ENCODE measurements at regions not wholly inside any gene's neighbourhood (a gene's known extent, or its start where the extent isn't known, plus 50 kb on each side); places are given as distances from the start of the nearest gene placed in this dataset.

DNA sequence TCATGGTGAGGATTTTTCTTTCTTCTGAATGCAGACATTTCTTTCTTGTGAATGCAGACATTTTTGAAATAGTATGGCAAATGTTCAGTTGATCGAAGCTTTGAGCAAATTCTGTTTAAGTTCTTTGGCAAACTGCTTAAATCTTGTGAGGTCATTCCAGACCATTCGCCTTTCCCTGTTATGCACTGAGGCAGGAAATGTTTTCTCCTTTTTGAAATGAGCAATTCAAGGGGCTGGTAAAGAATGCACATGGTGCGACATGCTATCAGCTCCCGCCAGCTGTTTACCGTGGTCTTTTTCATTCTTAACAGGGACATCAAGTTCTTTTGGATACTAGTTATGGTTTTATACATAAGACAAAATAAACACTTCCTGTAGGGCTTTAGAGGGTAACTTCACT is 112.0 kb upstream of the CCN2 start:
- Histone ChIP-seq H3K36me3 (ENCODE audit: insufficient read depth) (no peaks in the 10 kb centered on the region), H3K4me3 (ENCODE audit: low read depth, low read length) (no peak overlapping the region), H3K27ac (ENCODE audit: low read depth) (no peak overlapping the region), H3K4me1 (ENCODE audit: insufficient read depth) (no peaks in the 10 kb centered on the region)
- WGBS: 50% methylated on average over 5 of the region's 5 CpGs
- DNase-seq (ENCODE audit: extremely low spot score): no peak

- no peak for DNase-seq (ENCODE audit: extremely low spot score)
- no peaks in the 10 kb centered on the region for H3K4me1 ChIP-seq (ENCODE audit: insufficient read depth)
- no peaks in the 10 kb centered on the region for H3K36me3 ChIP-seq (ENCODE audit: insufficient read depth)
- no peak overlapping the region for H3K27ac ChIP-seq (ENCODE audit: low read depth)
- no peak overlapping the region for H3K4me3 ChIP-seq (ENCODE audit: low read depth, low read length)
- 58% methylated on average over 3 of the region's 3 CpGs for WGBS
Measured at GRCh38 chr6:132062626-132063025, 111.5 kb upstream of the CCN2 start.

DNA sequence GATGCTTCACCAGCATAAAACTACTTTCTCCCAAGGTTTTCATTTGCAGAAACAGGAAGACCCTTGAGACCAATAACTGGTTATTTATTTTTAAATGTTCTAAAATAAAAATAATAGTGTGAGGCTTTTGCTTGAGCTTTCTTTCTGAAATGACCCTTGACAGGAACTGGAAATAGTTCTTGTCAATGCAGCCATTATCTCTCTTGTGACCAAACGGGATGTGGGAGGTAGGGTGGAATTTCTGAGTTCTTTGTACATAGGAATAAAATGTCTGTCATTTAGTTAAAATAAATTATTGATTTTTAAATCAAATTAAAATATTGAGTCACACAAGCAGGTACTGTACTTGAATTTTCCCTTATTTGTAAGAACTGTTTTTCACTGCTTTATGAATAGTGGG is 110.2 kb upstream of the CCN2 start:
- DNase-seq (ENCODE audit: extremely low spot score): no peak
- Histone ChIP-seq H3K27ac (ENCODE audit: low read depth) (no peak overlapping the region), H3K4me1 (ENCODE audit: insufficient read depth) (no peaks in the 10 kb centered on the region), H3K4me3 (ENCODE audit: low read depth, low read length) (no peak overlapping the region), H3K36me3 (ENCODE audit: insufficient read depth) (no peaks in the 10 kb centered on the region)
- 81% methylated on average over 1 of the region's 1 CpG for WGBS

- no peak overlapping the region for H3K27ac ChIP-seq (ENCODE audit: low read depth)
Measured at GRCh38 chr6:132060591-132060990, 109.4 kb upstream of the CCN2 start.

DNA sequence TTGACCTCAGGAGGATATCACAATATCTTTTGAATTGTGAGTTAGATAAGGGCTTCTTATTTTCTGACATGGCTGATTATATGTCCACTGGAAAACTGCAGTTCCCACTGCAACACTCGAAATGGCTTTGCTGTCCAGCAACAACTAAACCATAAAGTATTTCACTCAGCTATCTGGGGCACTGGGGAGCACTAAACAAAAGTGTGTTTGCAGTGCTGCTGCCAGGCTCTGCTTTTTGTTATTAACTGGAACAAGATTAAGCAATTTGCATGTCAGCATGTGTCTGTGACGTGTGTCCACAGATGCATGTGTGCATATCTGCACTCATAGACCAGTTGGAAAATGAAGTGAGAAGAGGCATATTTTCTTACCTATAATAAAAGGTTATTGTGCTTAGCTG is 107.8 kb upstream of the CCN2 start:
- DNase-seq (ENCODE audit: extremely low spot score): no peak
- WGBS: 14% methylated on average over 2 of the region's 2 CpGs
- H3K36me3 ChIP-seq (ENCODE audit: insufficient read depth): no peaks in the 10 kb centered on the region
- no peak overlapping the region for H3K4me3 ChIP-seq (ENCODE audit: low read depth, low read length)
- H3K27ac ChIP-seq (ENCODE audit: low read depth): no peak overlapping the region
- no peaks in the 10 kb centered on the region for H3K4me1 ChIP-seq (ENCODE audit: insufficient read depth)

More at GRCh38 chr6:132060591-132060990, 109.4 kb upstream of the CCN2 start:
- 48% methylated on average over 4 of the region's 4 CpGs for WGBS
- no peaks in the 10 kb centered on the region for H3K36me3 ChIP-seq (ENCODE audit: insufficient read depth)
- DNase-seq (ENCODE audit: extremely low spot score): no peak
- H3K4me1 ChIP-seq (ENCODE audit: insufficient read depth): no peaks in the 10 kb centered on the region
- no peak overlapping the region for H3K4me3 ChIP-seq (ENCODE audit: low read depth, low read length)

GRCh38 chr6:132054525-132054924 is 103.4 kb upstream of the CCN2 start:
- WGBS: 84% methylated on average over 3 of the region's 3 CpGs

DNA sequence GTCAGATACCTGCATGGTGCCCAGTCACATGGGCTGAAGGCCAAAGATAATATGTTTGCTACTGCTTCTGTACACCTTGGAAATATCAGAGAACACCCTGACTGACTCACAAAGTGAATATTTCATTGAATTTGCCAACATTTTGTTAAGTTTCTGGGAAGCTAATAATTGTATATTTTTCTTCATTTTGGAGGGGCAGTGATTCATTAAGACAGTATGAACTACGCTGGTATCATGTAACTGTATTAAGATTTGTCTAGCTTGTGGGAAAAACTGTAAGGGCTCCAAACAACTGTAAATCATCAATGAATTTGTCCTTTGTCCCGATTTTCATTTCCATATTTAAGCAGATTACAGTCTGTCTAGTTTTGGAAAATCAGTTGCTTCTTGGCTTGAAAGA is 102.3 kb upstream of the CCN2 start:
- H3K36me3 ChIP-seq (ENCODE audit: insufficient read depth): no peaks in the 10 kb centered on the region
- DNase-seq (ENCODE audit: extremely low spot score): no peak
- WGBS: 64% methylated on average over 2 of the region's 2 CpGs

More at GRCh38 chr6:132054525-132054924, 103.4 kb upstream of the CCN2 start:
- no peaks in the 10 kb centered on the region for H3K36me3 ChIP-seq (ENCODE audit: insufficient read depth)
- H3K4me3 ChIP-seq (ENCODE audit: low read depth, low read length): no peak overlapping the region
- H3K4me1 ChIP-seq (ENCODE audit: insufficient read depth): no peaks in the 10 kb centered on the region
- no peak for DNase-seq (ENCODE audit: extremely low spot score)
- no peak overlapping the region for H3K27ac ChIP-seq (ENCODE audit: low read depth)

DNA sequence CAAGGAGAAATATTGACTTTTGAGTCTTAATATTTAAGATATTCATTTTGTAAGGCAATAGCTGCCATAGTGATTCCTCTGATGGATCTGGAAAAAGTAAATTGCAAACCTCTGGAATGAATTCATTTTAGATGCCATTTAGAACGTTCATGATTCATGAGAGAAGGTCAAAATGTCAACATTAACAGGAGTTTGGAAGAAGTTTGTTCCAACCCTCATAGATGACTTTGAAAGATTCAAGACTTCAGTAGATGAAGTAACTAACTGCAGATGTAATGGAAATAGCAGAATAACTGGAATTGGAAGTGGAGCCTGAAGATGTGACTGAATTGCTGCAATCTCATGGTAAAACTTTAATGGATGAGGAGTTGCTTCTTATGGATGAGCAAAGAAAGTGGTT is 100.9 kb upstream of the CCN2 start:
- Histone ChIP-seq H3K36me3 (ENCODE audit: insufficient read depth) (no peaks in the 10 kb centered on the region), H3K4me1 (ENCODE audit: insufficient read depth) (no peaks in the 10 kb centered on the region), H3K27ac (ENCODE audit: low read depth) (no peak overlapping the region), H3K4me3 (ENCODE audit: low read depth, low read length) (no peak overlapping the region)
- no peak for DNase-seq (ENCODE audit: extremely low spot score)
- 52% methylated on average over 1 of the region's 1 CpG for WGBS

More for the DNA sequence above, 102.3 kb upstream of the CCN2 start:
- no peak overlapping the region for H3K4me3 ChIP-seq (ENCODE audit: low read depth, low read length)
- no peak overlapping the region for H3K27ac ChIP-seq (ENCODE audit: low read depth)
- no peaks in the 10 kb centered on the region for H3K4me1 ChIP-seq (ENCODE audit: insufficient read depth)

GRCh38 chr6:132045877-132046276 is 94.7 kb upstream of the CCN2 start:
- no peak overlapping the region for H3K4me3 ChIP-seq (ENCODE audit: low read depth, low read length)
- no peak for DNase-seq (ENCODE audit: extremely low spot score)
- 99% methylated on average over 1 of the region's 1 CpG for WGBS
- H3K4me1 ChIP-seq (ENCODE audit: insufficient read depth): no peaks in the 10 kb centered on the region
- H3K36me3 ChIP-seq (ENCODE audit: insufficient read depth): no peaks in the 10 kb centered on the region
- no peak overlapping the region for H3K27ac ChIP-seq (ENCODE audit: low read depth)

DNA sequence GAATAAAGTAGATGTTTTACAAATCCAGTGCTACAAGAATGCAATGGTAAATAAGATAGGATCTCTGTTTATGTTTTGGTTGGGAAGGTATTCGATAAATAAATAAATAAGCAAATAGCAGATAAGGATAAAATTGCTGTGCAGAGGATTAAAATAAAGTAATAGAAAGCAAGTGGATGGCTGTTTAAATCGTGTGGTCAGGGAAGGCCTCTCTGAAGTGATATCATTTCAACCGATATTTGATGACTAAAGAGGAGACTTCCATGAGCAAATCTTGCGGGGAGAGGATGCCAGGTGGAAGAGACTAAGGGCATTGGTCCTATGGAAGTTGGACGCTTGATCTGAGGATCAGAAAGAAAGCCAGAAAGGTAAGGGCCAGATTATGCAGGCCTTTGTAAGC is 92.0 kb upstream of the CCN2 start:
- Histone ChIP-seq H3K4me1 (ENCODE audit: insufficient read depth) (no peaks in the 10 kb centered on the region), H3K36me3 (ENCODE audit: insufficient read depth) (no peaks in the 10 kb centered on the region), H3K4me3 (ENCODE audit: low read depth, low read length) (no peak overlapping the region), H3K27ac (ENCODE audit: low read depth) (no peak overlapping the region)
- WGBS: 76% methylated on average over 5 of the region's 5 CpGs
- DNase-seq (ENCODE audit: extremely low spot score): no peak

DNA sequence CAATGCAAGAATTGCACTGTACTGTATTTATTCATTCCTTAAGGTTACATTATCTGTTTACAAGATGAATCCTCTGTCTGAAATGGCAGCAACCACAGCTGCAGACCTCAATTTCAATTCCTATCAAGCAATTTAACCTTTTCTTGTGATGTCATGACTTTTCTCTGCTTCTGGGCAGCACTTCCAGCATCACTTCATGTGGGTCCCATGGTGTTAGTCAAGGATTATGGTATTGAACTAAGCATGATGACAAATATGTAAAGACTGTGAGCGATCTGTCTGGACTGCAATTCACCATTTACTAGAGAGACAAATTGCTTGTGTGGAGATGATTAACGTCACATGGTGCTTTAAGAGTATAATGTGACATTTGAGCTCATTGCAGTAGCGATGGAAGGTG is 90.5 kb upstream of the CCN2 start:
- no peak overlapping the region for H3K4me3 ChIP-seq (ENCODE audit: low read depth, low read length)
- 94% methylated on average over 3 of the region's 3 CpGs for WGBS
- no peak overlapping the region for H3K27ac ChIP-seq (ENCODE audit: low read depth)
- no peaks in the 10 kb centered on the region for H3K36me3 ChIP-seq (ENCODE audit: insufficient read depth)
- no peaks in the 10 kb centered on the region for H3K4me1 ChIP-seq (ENCODE audit: insufficient read depth)
- DNase-seq (ENCODE audit: extremely low spot score): no peak

DNA sequence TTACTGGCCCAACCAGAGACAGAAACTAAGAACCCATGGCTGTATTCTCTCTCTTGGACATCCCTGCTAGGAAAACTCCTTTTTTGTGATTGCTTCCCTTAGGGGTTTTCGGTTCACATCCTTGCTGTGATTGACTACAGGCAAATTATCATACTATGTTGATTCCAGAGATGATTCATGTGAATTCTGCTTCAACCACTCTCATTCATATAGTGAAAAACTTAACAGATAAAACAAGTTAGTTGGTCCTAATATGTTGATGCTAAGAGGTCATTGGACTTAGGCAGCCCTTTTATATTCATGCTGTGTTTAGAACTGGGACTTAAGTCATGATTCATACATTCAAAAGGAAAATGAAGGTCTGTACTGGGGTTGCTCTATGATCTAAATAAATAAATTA is 76.9 kb upstream of the CCN2 start:
- no peaks in the 10 kb centered on the region for H3K4me1 ChIP-seq (ENCODE audit: insufficient read depth)
- H3K4me3 ChIP-seq (ENCODE audit: low read depth, low read length): no peak overlapping the region
- no peaks in the 10 kb centered on the region for H3K36me3 ChIP-seq (ENCODE audit: insufficient read depth)
- H3K27ac ChIP-seq (ENCODE audit: low read depth): no peak overlapping the region
- WGBS: 96% methylated on average over 1 of the region's 1 CpG
- no peak for DNase-seq (ENCODE audit: extremely low spot score)

DNA sequence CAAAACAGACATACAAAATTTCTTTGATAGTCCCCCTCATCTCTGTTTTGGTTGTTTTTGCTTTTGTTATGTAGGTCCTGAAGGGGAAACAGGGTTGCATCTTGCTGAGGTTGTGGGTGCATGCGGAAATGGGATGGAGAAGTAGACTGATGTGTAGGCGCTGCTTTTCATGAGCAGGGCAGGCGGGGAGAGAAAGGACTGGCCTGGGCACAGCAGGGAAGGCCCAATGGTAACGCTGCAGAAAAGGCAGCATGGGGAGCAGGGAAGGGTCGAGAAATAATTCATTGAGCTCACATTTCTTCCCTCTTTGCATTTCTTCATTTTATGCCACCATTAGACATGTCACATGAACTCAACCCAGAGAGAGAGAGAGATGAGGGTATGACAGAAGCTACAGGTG is 74.3 kb upstream of the CCN2 start:
- Histone ChIP-seq H3K4me1 (ENCODE audit: insufficient read depth) (no peaks in the 10 kb centered on the region), H3K36me3 (ENCODE audit: insufficient read depth) (no peaks in the 10 kb centered on the region), H3K27ac (ENCODE audit: low read depth) (no peak overlapping the region), H3K4me3 (ENCODE audit: low read depth, low read length) (no peak overlapping the region)
- WGBS: 94% methylated on average over 5 of the region's 5 CpGs
- no peak for DNase-seq (ENCODE audit: extremely low spot score)

DNA sequence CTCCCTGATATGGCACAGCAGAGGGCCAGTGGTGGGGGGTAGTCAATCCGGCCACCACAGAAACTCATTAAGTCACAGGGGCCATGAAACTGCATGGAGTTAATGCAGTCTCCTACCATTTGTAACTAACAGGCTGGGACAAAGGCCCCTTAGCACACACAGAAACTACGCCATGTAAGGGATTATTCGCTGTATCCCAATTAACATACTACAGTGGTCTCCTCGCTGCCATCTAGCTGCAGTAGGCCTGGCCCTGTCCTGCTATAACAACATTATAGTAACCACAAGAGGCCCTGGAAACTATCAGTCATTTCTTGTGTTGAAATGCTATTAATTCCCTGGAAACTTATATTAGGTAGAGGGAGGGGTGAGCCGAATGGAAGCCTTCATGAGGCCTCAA is 72.3 kb upstream of the CCN2 start:
- no peaks in the 10 kb centered on the region for H3K4me1 ChIP-seq (ENCODE audit: insufficient read depth)
- H3K27ac ChIP-seq (ENCODE audit: low read depth): no peak overlapping the region
- H3K36me3 ChIP-seq (ENCODE audit: insufficient read depth): no peaks in the 10 kb centered on the region
- over 99% methylated on average over 5 of the region's 5 CpGs for WGBS
- DNase-seq (ENCODE audit: extremely low spot score): no peak
- no peak overlapping the region for H3K4me3 ChIP-seq (ENCODE audit: low read depth, low read length)

All from urinary bladder (tissue), 3 donors.